AG04449 (cell line): ENCODE measurements at regions not wholly inside any gene's neighbourhood (a gene's known extent, or its start where the extent isn't known, plus 50 kb on each side); places are given as distances from the start of the nearest gene placed in this dataset.
"Not testable (repeated sequence)": the region's sequence is repeated elsewhere in the genome, so short reads cannot be mapped to it uniquely, and the experiment has no call there.

Source experiments
- CTCF ChIA-PET: fragments of 350-600 bp; formaldehyde crosslinking; extraction: SDS; loops from one replicate; lab custom pipeline; 2021; ENCODE audit warnings: antibody characterized with exemption; lab: Yijun Ruan, JAX
- POLR2A ChIA-PET: fragments of 400-600, 350-600 bp; formaldehyde crosslinking; extraction: SDS; loops from one replicate; lab custom pipeline; 2020; ENCODE audit warnings: antibody characterized with exemption, inconsistent platforms; lab: Yijun Ruan, JAX
- DNase-seq: peaks from one replicate; pipeline ENCODE4 v3.0.0-alpha.2; 2010; ENCODE audit warnings: low read depth, low spot score
- H3K4me3 ChIP-seq: 2 replicates; pipeline ENCODE4 v1.5.1; 2011; ENCODE audit warnings: low read depth, mild to moderate bottlenecking, control low read depth, low read length
- CTCF ChIP-seq: IDR thresholded peaks from one replicate; pipeline ENCODE4 v1.5.1; 2011; ENCODE audit warnings: mild to moderate bottlenecking, moderate library complexity, low read length, control low read depth, inconsistent platforms; ENCODE audit not compliant: insufficient read depth; ENCODE audit errors: missing control alignments

DNA sequence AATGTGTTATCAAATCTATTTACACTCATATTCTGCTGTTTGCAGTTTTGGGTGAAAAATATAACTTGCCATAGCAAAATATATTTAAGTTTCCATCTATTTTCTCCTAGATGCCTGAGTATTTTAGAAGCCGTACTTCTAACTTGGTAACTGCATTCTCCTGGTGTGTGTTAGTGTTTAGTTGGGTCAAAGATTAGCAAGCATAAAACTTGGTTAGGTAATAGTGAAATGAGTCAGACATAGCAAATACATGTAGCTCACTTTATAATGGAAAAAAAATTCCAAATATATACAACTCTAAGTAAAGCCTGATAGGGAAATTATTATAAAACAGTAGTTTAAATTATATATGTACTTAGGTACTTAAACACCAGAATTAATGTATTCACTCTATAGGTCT, 640.7 kb upstream of the ST8SIA4 start:
- ChIA-PET CTCF (no interaction called here), POLR2A (no interaction called here)
- no peak for TF ChIP-seq CTCF
- DNase-seq = no peak
- H3K4me3 ChIP-seq = no peak overlapping the region

DNA sequence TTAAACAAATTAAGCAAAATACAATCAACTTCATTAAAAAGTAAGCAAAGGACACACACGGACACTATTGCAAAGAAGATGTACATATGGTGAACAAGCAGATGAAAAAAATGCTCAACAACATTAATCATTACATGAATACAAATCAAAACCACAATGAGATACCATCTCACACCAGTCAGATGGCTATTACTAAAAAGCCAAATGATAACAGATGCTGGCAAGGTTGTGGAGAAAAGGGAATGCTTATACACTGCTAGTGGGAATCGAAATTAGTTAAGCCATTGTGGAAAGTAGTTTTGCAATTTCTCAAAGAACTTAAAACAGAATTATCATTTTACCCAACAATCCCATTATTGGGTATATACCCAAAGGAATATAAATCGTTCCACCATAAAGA, 636.2 kb upstream of the ST8SIA4 start:
- no peak for TF ChIP-seq CTCF
- CTCF ChIA-PET = no interaction called here
- DNase-seq = no peak
- H3K4me3 ChIP-seq = no peak overlapping the region
- POLR2A ChIA-PET = no interaction called here

- CTCF ChIA-PET = no interaction called here
- DNase-seq = no peak
- TF ChIP-seq CTCF = no peak
- H3K4me3 ChIP-seq = no peak overlapping the region
- POLR2A ChIA-PET = no interaction called here
These were observed 632.5 kb upstream of the ST8SIA4 start for GRCh38 chr5:101535626-101536025.

GRCh38 chr5:101534491-101535110, 631.5 kb upstream of the ST8SIA4 start:
- no peak for TF ChIP-seq CTCF
- POLR2A ChIA-PET = no interaction called here
- no peak overlapping the region for H3K4me3 ChIP-seq
- CTCF ChIA-PET = no interaction called here
- no peak for DNase-seq

- H3K4me3 ChIP-seq = no peak overlapping the region
- ChIA-PET CTCF (no interaction called here), POLR2A (no interaction called here)
- TF ChIP-seq CTCF = no peak
- DNase-seq = no peak
These were observed 629.3 kb upstream of the ST8SIA4 start for GRCh38 chr5:101532430-101532829.

DNA sequence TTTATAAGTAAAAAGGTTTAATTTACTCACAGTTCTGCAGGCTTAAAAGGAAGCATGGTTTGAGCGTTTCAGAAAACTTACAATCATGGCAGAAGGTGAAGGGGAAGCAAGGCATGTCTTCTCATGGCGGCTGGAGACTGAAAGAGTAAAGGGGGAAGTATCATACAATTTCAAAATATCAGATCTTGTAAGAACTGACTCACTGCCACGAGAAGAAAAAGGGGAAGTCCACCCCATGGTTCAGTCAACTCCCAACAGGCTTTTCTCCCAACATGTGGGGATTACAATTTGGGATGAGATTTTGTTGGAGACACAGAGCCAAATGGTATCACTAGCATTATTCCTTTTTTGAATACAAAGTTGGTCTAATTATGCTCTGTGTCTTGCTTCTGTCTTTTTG, 627.9 kb upstream of the ST8SIA4 start:
- ChIA-PET POLR2A (no interaction called here), CTCF (no interaction called here)
- no peak for TF ChIP-seq CTCF
- H3K4me3 ChIP-seq = no peak overlapping the region
- no peak for DNase-seq

GRCh38 chr5:101529094-101529493, 626.0 kb upstream of the ST8SIA4 start:
- DNase-seq, H3K4me3 ChIP-seq, CTCF ChIA-PET, POLR2A ChIA-PET: not testable (repeated sequence)
